Keratinocyte (primary cell): ENCODE measurements at regions not wholly inside any gene's neighbourhood (a gene's known extent, or its start where the extent isn't known, plus 50 kb on each side); places are given as distances from the start of the nearest gene placed in this dataset.

Experiments used
- DNase-seq: peaks from one replicate; pipeline ENCODE4 v3.0.0-alpha.2; 2011; ENCODE audit warnings: low read depth, missing footprints, low spot score
- FAIRE-seq: peaks from 2 replicates; lab custom pipeline; 2011; peaks lifted over from hg19 to GRCh38; lab: Jason Lieb, UNC
- H2AFZ ChIP-seq: 2 replicates; pipeline ENCODE4 v1.6.0; 2012; ENCODE audit warnings: low read length, control low read depth, inconsistent platforms; ENCODE audit not compliant: control insufficient read depth
- H3K27ac ChIP-seq: 2 replicates; pipeline ENCODE4 v1.5.1; 2011; ENCODE audit warnings: low read length; ENCODE audit not compliant: control insufficient read depth, insufficient read depth
- H3K27me3 ChIP-seq: 3 replicates; pipeline ENCODE4 v1.6.0; 2011; ENCODE audit warnings: low read length; ENCODE audit not compliant: control insufficient read depth, insufficient read depth; ENCODE audit errors: extremely low read depth
- H3K36me3 ChIP-seq, 2 experiments: 2 replicates in 1 of 2; 3 replicates in 1 of 2; pipeline ENCODE4 v1.5.1; 2011; ENCODE audit warnings: low read length in 2 of 2, mild to moderate bottlenecking in 1 of 2; ENCODE audit not compliant: control insufficient read depth in 2 of 2, insufficient read depth in 2 of 2; ENCODE audit errors: extremely low read depth in 1 of 2
- H3K4me1 ChIP-seq: 3 replicates; pipeline ENCODE4 v1.5.1; 2011; ENCODE audit warnings: low read length; ENCODE audit not compliant: control insufficient read depth, insufficient read depth; ENCODE audit errors: extremely low read depth
- H3K4me2 ChIP-seq: 3 replicates; pipeline ENCODE4 v1.6.0; 2011; ENCODE audit warnings: low read depth, low read length; ENCODE audit not compliant: control insufficient read depth, insufficient read depth; ENCODE audit errors: extremely low read depth
- H3K4me3 ChIP-seq, 3 experiments: fragments of 200-600 bp in 1 of 3; sonication (generic) in 1 of 3; 2 replicates in 2 of 3; 3 replicates in 1 of 3; pipeline ENCODE4 v1.5.1; 2011 to 2016; ENCODE audit warnings: low read length in 3 of 3, mild to moderate bottlenecking in 3 of 3, control low read depth in 2 of 3, inconsistent platforms in 1 of 3, low read depth in 1 of 3, mixed read lengths in 1 of 3, mixed run types in 1 of 3, moderate library complexity in 1 of 3; ENCODE audit not compliant: control insufficient read depth in 2 of 3, insufficient read depth in 2 of 3; ENCODE audit errors: extremely low read depth in 1 of 3
- H3K79me2 ChIP-seq: 2 replicates; pipeline ENCODE4 v1.6.0; 2012; ENCODE audit warnings: low read length; ENCODE audit not compliant: control insufficient read depth, insufficient read depth
- H3K9ac ChIP-seq: 3 replicates; pipeline ENCODE4 v1.6.0; 2011; ENCODE audit warnings: low read length; ENCODE audit not compliant: control insufficient read depth, insufficient read depth; ENCODE audit errors: extremely low read depth
- H3K9me1 ChIP-seq: 3 replicates; pipeline ENCODE4 v1.6.0; 2011; ENCODE audit warnings: low read length; ENCODE audit not compliant: control insufficient read depth, insufficient read depth; ENCODE audit errors: extremely low read depth
- H3K9me3 ChIP-seq: 2 replicates; pipeline ENCODE4 v1.5.1; 2012; ENCODE audit warnings: low read depth, low read length; ENCODE audit not compliant: control insufficient read depth
- H4K20me1 ChIP-seq: 3 replicates; pipeline ENCODE4 v1.6.0; 2011; ENCODE audit warnings: low read length; ENCODE audit not compliant: control insufficient read depth, insufficient read depth; ENCODE audit errors: extremely low read depth
- CTCF ChIP-seq, 3 experiments: IDR thresholded peaks in 1 of 3; conservative IDR thresholded peaks in 1 of 3; optimal IDR thresholded peaks in 1 of 3; 2 replicates in 2 of 3; 3 replicates in 1 of 3; pipeline versions ENCODE3 to v1.5.1; 2011; ENCODE audit warnings: low read length in 3 of 3, mild to moderate bottlenecking in 3 of 3, moderate library complexity in 2 of 3, control low read depth in 1 of 3, inconsistent platforms in 1 of 3; ENCODE audit not compliant: insufficient read depth in 2 of 3; ENCODE audit errors: extremely low read depth in 1 of 3
- EZH2 ChIP-seq: IDR thresholded peaks from one replicate; pipeline ENCODE4 v1.6.1; 2012; ENCODE audit warnings: inconsistent platforms, mild to moderate bottlenecking, low read length, moderate library complexity
- dilution Hi-C: fragments of 300-500 bp; cut with MboI; formaldehyde crosslinking; loops from one replicate; pipeline ENCODE4 v1.7.0; 2020; ENCODE audit warnings: low sequenced_read_pairs; ENCODE audit not compliant: extremely low pct_ligation_motif_present

DNA sequence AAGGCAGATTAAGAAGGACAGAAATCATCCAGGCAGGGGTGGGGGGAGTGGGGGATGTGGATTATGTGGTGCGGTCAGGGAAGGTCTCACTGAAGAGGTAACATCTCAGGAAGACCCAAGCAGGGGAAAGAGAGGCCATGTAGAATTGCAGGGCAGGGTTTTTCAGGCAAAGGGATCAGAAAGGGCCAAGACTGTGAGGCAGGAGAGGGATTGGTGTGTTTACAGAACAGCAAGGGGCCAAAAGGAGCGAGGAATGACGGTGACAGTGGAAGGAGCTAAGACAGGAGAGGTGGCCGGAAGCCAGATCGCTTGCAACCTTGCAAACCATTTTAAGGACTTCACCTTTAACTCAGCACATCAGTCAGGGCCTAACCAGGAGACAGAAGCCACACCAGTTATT, 535.4 kb upstream of the JARID2 start:
- peak overlapping the region; percentile 87 for H3K27ac ChIP-seq
- FAIRE-seq: no peak

GRCh38 chr6:14711056-14711703, 534.7 kb upstream of the JARID2 start:
- H3K79me2 ChIP-seq: no peaks in the 10 kb centered on the region
- DNase-seq: peak; percentile 81

More for the DNA sequence above, 535.4 kb upstream of the JARID2 start:
- Histone ChIP-seq H2AFZ (no peak overlapping the region), H3K9me1 (no peaks in the 10 kb centered on the region), H3K4me1 (peaks cover 45% of the 10 kb centered on the region), H3K4me3 (no peak overlapping the region), H3K9me3 (no peaks in the 10 kb centered on the region), H3K79me2 (no peaks in the 10 kb centered on the region), H3K36me3 (no peaks in the 10 kb centered on the region), H3K4me2 (no peak overlapping the region), H3K27me3 (no peaks in the 10 kb centered on the region), H4K20me1 (no peaks in the 10 kb centered on the region), H3K9ac (no peak overlapping the region)
- TF ChIP-seq EZH2 (no peak), CTCF (optimal IDR thresholded peaks at IDR 0.05 in 1 of 3, IDR thresholded peaks at IDR 0.05 in 1 of 3, conservative IDR thresholded peaks at IDR 0.05 in 1 of 3; ENCODE audit: extremely low read depth in 1 of 3, insufficient read depth in 2 of 3, low read length in 3 of 3) (no peak)
- dilution Hi-C loops: no loop called here
- no peak for DNase-seq

More at GRCh38 chr6:14711056-14711703, 534.7 kb upstream of the JARID2 start:
- H3K27ac ChIP-seq: peak overlapping the region; percentile 87
- H3K27me3 ChIP-seq: no peaks in the 10 kb centered on the region
- no peaks in the 10 kb centered on the region for H3K9me3 ChIP-seq
- TF ChIP-seq CTCF (optimal IDR thresholded peaks at IDR 0.05 in 1 of 3, IDR thresholded peaks at IDR 0.05 in 1 of 3, conservative IDR thresholded peaks at IDR 0.05 in 1 of 3; ENCODE audit: extremely low read depth in 1 of 3, insufficient read depth in 2 of 3, low read length in 3 of 3): peak; percentile 72 to 85 (median 78)
- TF ChIP-seq EZH2: no peak
- no peak overlapping the region for H3K4me2 ChIP-seq
- dilution Hi-C loops: no loop called here
- no peaks in the 10 kb centered on the region for H3K36me3 ChIP-seq
- peaks cover 40% of the 10 kb centered on the region for H3K4me1 ChIP-seq
- peak overlapping the region; percentile 24 for H3K9ac ChIP-seq
- H3K4me3 ChIP-seq: no peak overlapping the region
- H4K20me1 ChIP-seq: no peaks in the 10 kb centered on the region
- peak; percentile 91 for FAIRE-seq
- no peak overlapping the region for H2AFZ ChIP-seq
- H3K9me1 ChIP-seq: no peaks in the 10 kb centered on the region
